Aorta (tissue), 5 donors: ENCODE measurements at regions not wholly inside any gene's neighbourhood (a gene's known extent, or its start where the extent isn't known, plus 50 kb on each side); places are given as distances from the start of the nearest gene placed in this dataset.

Experiments used
- ATAC-seq: fragments of 200-7000 bp; cut with Tn5 transposase; one replicate; pipeline ENCODE4 v1.9.1; 2022; ENCODE audit warnings: moderate library complexity; ENCODE audit not compliant: low FRiP score
- DNase-seq, 2 donors: peaks; one replicate each; pipeline ENCODE4 v3.0.0-alpha.2; 2020
- H3K27ac ChIP-seq, 2 donors: one replicate each; pipeline ENCODE4 v1.5.1; 2013; ENCODE audit warnings: low read length in 2 of 2, mild to moderate bottlenecking in 2 of 2, moderate library complexity in 2 of 2, control low read depth in 1 of 2, inconsistent platforms in 1 of 2, low read depth in 1 of 2
- H3K27me3 ChIP-seq, 2 donors: one replicate each; pipeline ENCODE4 v1.6.1; 2013; ENCODE audit warnings: control low read depth in 1 of 2, low read length in 1 of 2, mild to moderate bottlenecking in 1 of 2, moderate library complexity in 1 of 2; ENCODE audit not compliant: insufficient read depth in 2 of 2, control insufficient read depth in 1 of 2
- H3K36me3 ChIP-seq, 2 donors: one replicate each; pipeline ENCODE4 v1.6.1; 2013; ENCODE audit warnings: control low read depth in 1 of 2, low read length in 1 of 2, mild to moderate bottlenecking in 1 of 2; ENCODE audit not compliant: insufficient read depth in 2 of 2, control insufficient read depth in 1 of 2
- H3K4me1 ChIP-seq, 2 donors: one replicate each; pipeline ENCODE4 v1.6.1; 2013; ENCODE audit warnings: low read length in 2 of 2, control low read depth in 1 of 2, mild to moderate bottlenecking in 1 of 2, moderate library complexity in 1 of 2; ENCODE audit not compliant: insufficient read depth in 2 of 2, control insufficient read depth in 1 of 2
- H3K4me3 ChIP-seq, 2 donors: one replicate each; pipeline ENCODE4 v1.5.1; 2013; ENCODE audit warnings: low read length in 2 of 2, control low read depth in 1 of 2, mild to moderate bottlenecking in 1 of 2
- H3K9me3 ChIP-seq: one replicate; pipeline ENCODE4 v1.6.1; 2013; ENCODE audit warnings: mild to moderate bottlenecking, low read length; ENCODE audit not compliant: control insufficient read depth
- WGBS, 2 donors: extraction: QIAGEN DNeasy Blood & Tissue Kit; methylation state at CpG; one replicate each; pipeline ENCODE4 v1.1.7; 2013; 5-methylcytosine and 5-hydroxymethylcytosine counted together
- intact Hi-C, 2 donors: fragments of 100-400 bp; cut with DNase I; formaldehyde crosslinking; loops; one replicate each; pipeline versions ENCODE4 v1.14.2 to v1.15.0; 2022
- donor health status: healthy with polysubstance abuse.
- donor health status: Bipolar disorder and iron deficiency.
- donor health status: DM: no; HTN: no; CAD: no.
- donor health status: DM: no; HTN: no; CAD: no.
- donor health status: DM: yes; HTN: yes; CAD: no.

GRCh38 chr7:63925262-63925625 lies 73.4 kb upstream of the ZNF722 start:
- WGBS, 2 donors, result 9 to 10% methylated on average over 12 of the region's 12 CpGs
- ATAC-seq, result no peak
- no peaks in the 10 kb centered on the region for H3K9me3 ChIP-seq
- no peaks in the 10 kb centered on the region for H3K27me3 ChIP-seq
- peak overlapping the region; percentile 65 to 76 for H3K4me3 ChIP-seq
- no peak overlapping the region for H3K27ac ChIP-seq
- no peaks in the 10 kb centered on the region for H3K36me3 ChIP-seq
- DNase-seq, result no peak
- H3K4me1 ChIP-seq, result no peaks in the 10 kb centered on the region
- intact Hi-C loops, result loop anchor here in 1 of 2 donors (2.0 kb wide), 1 partner anchor 26 kb away; no protein-coding TSS in a partner anchor

GRCh38 chr7:63925626-63926460 lies 72.8 kb upstream of the ZNF722 start:
- H3K27me3 ChIP-seq, result no peaks in the 10 kb centered on the region
- H3K36me3 ChIP-seq, result no peaks in the 10 kb centered on the region
- H3K4me3 ChIP-seq, result peak overlapping the region; percentile 65 to 76
- WGBS, 2 donors, result 2 to 3% methylated on average over 47 of the region's 47 CpGs
- no peaks in the 10 kb centered on the region for H3K9me3 ChIP-seq
- no peaks in the 10 kb centered on the region for H3K4me1 ChIP-seq
- ATAC-seq, result peak; percentile 99
- DNase-seq, result peak; percentile 94 to 95
- H3K27ac ChIP-seq, result peak overlapping the region in 1 of 2 donors; percentile 77
- intact Hi-C loops, result loop anchor here in 1 of 2 donors (2.0 kb wide), 1 partner anchor 27 kb away; no protein-coding TSS in a partner anchor

- Histone ChIP-seq H3K27ac (no peak overlapping the region), H3K36me3 (no peaks in the 10 kb centered on the region), H3K9me3 (no peaks in the 10 kb centered on the region), H3K27me3 (no peaks in the 10 kb centered on the region), H3K4me3 (peak overlapping the region in 1 of 2 donors; percentile 45), H3K4me1 (no peaks in the 10 kb centered on the region)
- ATAC-seq, result no peak
- 77 to 81% methylated on average over 5 of the region's 5 CpGs for WGBS, 2 donors
- intact Hi-C loops, result no loop called here
- no peak for DNase-seq
These were observed 71.4 kb upstream of the ZNF722 start for GRCh38 chr7:63927261-63927660.

- no peak overlapping the region for H3K27ac ChIP-seq
- H3K36me3 ChIP-seq, result no peaks in the 10 kb centered on the region
- ATAC-seq, result no peak
- no peaks in the 10 kb centered on the region for H3K27me3 ChIP-seq
- intact Hi-C loops, result no loop called here
- H3K9me3 ChIP-seq, result no peaks in the 10 kb centered on the region
- H3K4me3 ChIP-seq, result no peak overlapping the region
- WGBS, 2 donors, result 43 to 55% methylated on average over 56 of the region's 56 CpGs
- DNase-seq, result no peak
- no peaks in the 10 kb centered on the region for H3K4me1 ChIP-seq
These were observed 67.5 kb upstream of the ZNF722 start for GRCh38 chr7:63931057-63931600.

GRCh38 chr7:63931985-63932577 lies 66.6 kb upstream of the ZNF722 start:
- Histone ChIP-seq H3K27ac (no peak overlapping the region), H3K4me3 (no peak overlapping the region), H3K27me3 (no peaks in the 10 kb centered on the region), H3K4me1 (no peaks in the 10 kb centered on the region), H3K9me3 (no peaks in the 10 kb centered on the region), H3K36me3 (no peaks in the 10 kb centered on the region)
- no peak for ATAC-seq
- DNase-seq, result no peak
- intact Hi-C loops, result no loop called here
- 93% methylated on average over 22 of the region's 22 CpGs for WGBS, 2 donors
